H9 (cell line): ENCODE measurements at regions not wholly inside any gene's neighbourhood (a gene's known extent, or its start where the extent isn't known, plus 50 kb on each side); places are given as distances from the start of the nearest gene placed in this dataset.

Experiments used
- DNase-seq: peaks from one replicate; pipeline ENCODE4 v3.0.0-alpha.2; 2017
- H2AFZ ChIP-seq: one replicate; pipeline ENCODE4 v1.6.1; 2013; ENCODE audit warnings: mild to moderate bottlenecking, low read length, control low read depth, moderate library complexity
- H2AK5ac ChIP-seq: 2 replicates; pipeline ENCODE4 v1.6.1; 2013; ENCODE audit warnings: low read length, control low read depth, mixed read lengths; ENCODE audit not compliant: insufficient read length
- H2BK120ac ChIP-seq: one replicate; pipeline ENCODE4 v1.6.1; 2013; ENCODE audit warnings: low read depth, mild to moderate bottlenecking, low read length, control low read depth, inconsistent platforms; ENCODE audit not compliant: poor library complexity, severe bottlenecking
- H2BK12ac ChIP-seq: 2 replicates; pipeline ENCODE4 v1.6.1; 2013; ENCODE audit warnings: low read length, control low read depth, mixed read lengths, low read depth; ENCODE audit not compliant: insufficient read length
- H2BK15ac ChIP-seq: 2 replicates; pipeline ENCODE4 v1.6.1; 2013; ENCODE audit warnings: low read depth, low read length, control low read depth
- H2BK20ac ChIP-seq: one replicate; pipeline ENCODE4 v1.6.1; 2013; ENCODE audit warnings: low read depth, mild to moderate bottlenecking, low read length, control low read depth, inconsistent platforms; ENCODE audit not compliant: poor library complexity, severe bottlenecking
- H2BK5ac ChIP-seq: 2 replicates; pipeline ENCODE4 v1.6.1; 2013; ENCODE audit warnings: low read length, control low read depth, mixed read lengths; ENCODE audit not compliant: insufficient read length
- H3K14ac ChIP-seq: 2 replicates; pipeline ENCODE4 v1.6.1; 2013; ENCODE audit warnings: low read length, control low read depth; ENCODE audit not compliant: insufficient read depth
- H3K18ac ChIP-seq: 2 replicates; pipeline ENCODE4 v1.6.1; 2013; ENCODE audit warnings: low read depth, mild to moderate bottlenecking, mixed read lengths, low read length, control low read depth; ENCODE audit not compliant: insufficient read length
- H3K23ac ChIP-seq: 2 replicates; pipeline ENCODE4 v1.6.1; 2013; ENCODE audit warnings: low read length, control low read depth, mixed read lengths, low read depth; ENCODE audit not compliant: insufficient read length
- H3K23me2 ChIP-seq: 2 replicates; pipeline ENCODE4 v1.6.1; 2013; ENCODE audit warnings: low read depth, mild to moderate bottlenecking, mixed read lengths, low read length, control low read depth; ENCODE audit not compliant: insufficient read length, poor library complexity, severe bottlenecking
- H3K27ac ChIP-seq: 2 replicates; pipeline ENCODE4 v1.5.1; 2013; ENCODE audit warnings: low read length, control low read depth, mixed read lengths, low read depth; ENCODE audit not compliant: insufficient read length
- H3K27me3 ChIP-seq: 2 replicates; pipeline ENCODE4 v1.6.1; 2013; ENCODE audit warnings: low read length, control low read depth, inconsistent platforms; ENCODE audit not compliant: insufficient read depth
- H3K4ac ChIP-seq: 2 replicates; pipeline ENCODE4 v1.6.1; 2013; ENCODE audit warnings: low read depth, mild to moderate bottlenecking, control low read depth, inconsistent platforms, low read length, moderate library complexity
- H3K4me1 ChIP-seq: 2 replicates; pipeline ENCODE4 v1.6.1; 2013; ENCODE audit warnings: low read length, control low read depth, inconsistent platforms; ENCODE audit not compliant: insufficient read depth
- H3K4me2 ChIP-seq: 2 replicates; pipeline ENCODE4 v1.6.1; 2013; ENCODE audit warnings: low read length, control low read depth, mixed read lengths; ENCODE audit not compliant: insufficient read length, insufficient read depth
- H3K56ac ChIP-seq: 2 replicates; pipeline ENCODE4 v1.6.1; 2013; ENCODE audit warnings: low read depth, mild to moderate bottlenecking, mixed read lengths, low read length, control low read depth; ENCODE audit not compliant: insufficient read length
- H3K79me1 ChIP-seq: 2 replicates; pipeline ENCODE4 v1.6.1; 2013; ENCODE audit warnings: low read depth, mild to moderate bottlenecking, moderate library complexity, low read length, control low read depth, inconsistent platforms; ENCODE audit not compliant: insufficient read depth, poor library complexity, severe bottlenecking
- H3K79me2 ChIP-seq: 2 replicates; pipeline ENCODE4 v1.6.1; 2013; ENCODE audit warnings: low read length, control low read depth, inconsistent platforms; ENCODE audit not compliant: insufficient read depth
- H3K9ac ChIP-seq: 2 replicates; pipeline ENCODE4 v1.6.1; 2013; ENCODE audit warnings: low read length, control low read depth, mixed read lengths; ENCODE audit not compliant: insufficient read length; ENCODE audit errors: extremely low read depth
- H3K9me3 ChIP-seq: one replicate; pipeline ENCODE4 v1.6.1; 2013; ENCODE audit warnings: low read depth, low read length, inconsistent platforms; ENCODE audit not compliant: control insufficient read depth
- H3T11ph ChIP-seq: one replicate; pipeline ENCODE4 v1.6.1; 2013; ENCODE audit warnings: mild to moderate bottlenecking, low read length, control low read depth, inconsistent platforms
- H4K20me1 ChIP-seq: one replicate; pipeline ENCODE4 v1.6.1; 2013; ENCODE audit not compliant: control insufficient read depth, insufficient read length, insufficient read depth
- H4K5ac ChIP-seq: 2 replicates; pipeline ENCODE4 v1.6.1; 2013; ENCODE audit warnings: low read depth, mild to moderate bottlenecking, mixed read lengths, low read length, control low read depth; ENCODE audit not compliant: insufficient read length
- H4K8ac ChIP-seq: replicated peaks from 2 replicates; pipeline ENCODE4 v1.6.1; 2013; ENCODE audit warnings: low read length, control low read depth, mixed read lengths, low read depth; ENCODE audit not compliant: insufficient read length
- H4K91ac ChIP-seq: 2 replicates; pipeline ENCODE4 v1.6.1; 2013; ENCODE audit warnings: low read depth, mild to moderate bottlenecking, moderate library complexity, mixed read lengths, low read length, control low read depth; ENCODE audit not compliant: insufficient read length
- H3K27ac Mint-ChIP-seq, 3 experiments: 2 replicates in 2 of 3; 3 replicates in 1 of 3; pipeline ENCODE4 v1.8.0; 2020 to 2021; ENCODE audit warnings: mixed read lengths in 3 of 3, mild to moderate bottlenecking in 1 of 3, moderate library complexity in 1 of 3
- H3K27me3 Mint-ChIP-seq: 2 replicates; pipeline ENCODE4 v1.8.0; 2021; ENCODE audit warnings: low read depth, mild to moderate bottlenecking, moderate library complexity, mixed read lengths
- H3K36me3 Mint-ChIP-seq, 3 experiments: 2 replicates in 2 of 3; 3 replicates in 1 of 3; pipeline ENCODE4 v1.8.0; 2020 to 2021; ENCODE audit warnings: low read depth in 3 of 3, mixed read lengths in 3 of 3; ENCODE audit not compliant: insufficient read depth in 1 of 3
- H3K4me1 Mint-ChIP-seq, 2 experiments: 2 replicates each; pipeline ENCODE4 v1.8.0; 2020; ENCODE audit warnings: mixed read lengths in 2 of 2
- H3K4me3 Mint-ChIP-seq, 2 experiments: 2 replicates in 1 of 2; 3 replicates in 1 of 2; pipeline ENCODE4 v1.8.0; 2020 to 2021; ENCODE audit warnings: mild to moderate bottlenecking in 2 of 2, mixed read lengths in 2 of 2, moderate library complexity in 1 of 2
- H3K9me3 Mint-ChIP-seq, 2 experiments: 2 replicates in 1 of 2; 3 replicates in 1 of 2; pipeline ENCODE4 v1.8.0; 2020; ENCODE audit warnings: mild to moderate bottlenecking in 2 of 2, mixed read lengths in 2 of 2, moderate library complexity in 1 of 2
- WGBS: extraction: QIAGEN DNeasy Blood & Tissue Kit; methylation state at CpG from one replicate; pipeline ENCODE4 v1.1.7; 2013; ENCODE audit warnings: missing lambda C conversion rate, low lambda C conversion rate, mixed read lengths; ENCODE audit not compliant: insufficient read length; ENCODE audit errors: extremely low coverage; 5-methylcytosine and 5-hydroxymethylcytosine counted together
- TF ChIP-seq, protein P1 (sequence below): fragments of 200-600 bp; sonication (generic); conservative IDR thresholded peaks from 3 replicates; pipeline ENCODE4 v1.8.0; 2021; ENCODE audit warnings: antibody characterized with exemption, mild to moderate bottlenecking

DNA sequence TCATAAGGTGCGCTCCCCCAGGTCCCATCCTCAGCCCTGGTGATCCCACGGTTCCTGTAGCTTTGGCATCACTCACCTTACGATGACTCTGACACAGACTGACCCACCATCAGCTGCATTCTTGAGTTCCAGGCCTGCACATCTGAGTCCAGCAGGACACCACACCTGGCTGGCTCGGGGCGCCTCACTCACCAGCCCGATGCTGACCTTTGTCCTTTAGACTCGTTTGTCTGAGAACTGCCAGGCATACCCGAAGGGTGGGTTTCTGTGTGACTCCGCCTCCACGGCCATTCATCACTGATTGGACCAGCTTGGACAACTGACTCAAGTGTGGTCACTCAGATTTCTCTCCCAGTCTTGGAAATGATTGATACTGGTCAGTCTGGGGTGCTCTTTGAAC is 129.4 kb upstream of the CSF3R start:
- Histone ChIP-seq H4K20me1 (peaks cover 3% of the 10 kb centered on the region), H3K56ac (no peak overlapping the region), H3K27me3 (no peaks in the 10 kb centered on the region), H3K79me1 (no peaks in the 10 kb centered on the region), H3K27ac (no peak overlapping the region), H3K18ac (no peak overlapping the region), H4K5ac (no peak overlapping the region), H3K4ac (no peak overlapping the region), H2BK5ac (no peak overlapping the region), H4K91ac (no peak overlapping the region), H2AFZ (no peak overlapping the region), H4K8ac (no peak overlapping the region), H3K23ac (no peak overlapping the region), H3K14ac (no peak overlapping the region), H3K4me2 (no peak overlapping the region), H2BK120ac (no peak overlapping the region), H3K9ac (no peak overlapping the region), H2BK12ac (no peak overlapping the region), H3K79me2 (no peaks in the 10 kb centered on the region), H3K23me2 (no peaks in the 10 kb centered on the region), H2AK5ac (no peak overlapping the region), H3T11ph (no peak overlapping the region), H3K4me1 (no peaks in the 10 kb centered on the region), H2BK15ac (no peak overlapping the region), H3K9me3 (no peaks in the 10 kb centered on the region), H2BK20ac (no peak overlapping the region)
- peaks cover 4% of the 10 kb centered on the region; the same call in 1 of the 2 replicates for H3K27me3 Mint-ChIP-seq
- TF ChIP-seq, protein P1, sequence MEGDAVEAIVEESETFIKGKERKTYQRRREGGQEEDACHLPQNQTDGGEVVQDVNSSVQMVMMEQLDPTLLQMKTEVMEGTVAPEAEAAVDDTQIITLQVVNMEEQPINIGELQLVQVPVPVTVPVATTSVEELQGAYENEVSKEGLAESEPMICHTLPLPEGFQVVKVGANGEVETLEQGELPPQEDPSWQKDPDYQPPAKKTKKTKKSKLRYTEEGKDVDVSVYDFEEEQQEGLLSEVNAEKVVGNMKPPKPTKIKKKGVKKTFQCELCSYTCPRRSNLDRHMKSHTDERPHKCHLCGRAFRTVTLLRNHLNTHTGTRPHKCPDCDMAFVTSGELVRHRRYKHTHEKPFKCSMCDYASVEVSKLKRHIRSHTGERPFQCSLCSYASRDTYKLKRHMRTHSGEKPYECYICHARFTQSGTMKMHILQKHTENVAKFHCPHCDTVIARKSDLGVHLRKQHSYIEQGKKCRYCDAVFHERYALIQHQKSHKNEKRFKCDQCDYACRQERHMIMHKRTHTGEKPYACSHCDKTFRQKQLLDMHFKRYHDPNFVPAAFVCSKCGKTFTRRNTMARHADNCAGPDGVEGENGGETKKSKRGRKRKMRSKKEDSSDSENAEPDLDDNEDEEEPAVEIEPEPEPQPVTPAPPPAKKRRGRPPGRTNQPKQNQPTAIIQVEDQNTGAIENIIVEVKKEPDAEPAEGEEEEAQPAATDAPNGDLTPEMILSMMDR: no peak
- no peaks in the 10 kb centered on the region for H3K4me1 Mint-ChIP-seq
- DNase-seq: no peak
- no peaks in the 10 kb centered on the region for H3K9me3 Mint-ChIP-seq
- H3K4me3 Mint-ChIP-seq: no peak overlapping the region
- H3K36me3 Mint-ChIP-seq: no peaks in the 10 kb centered on the region
- no CpG with 5 or more reads among the region's 10 CpGs for WGBS
- H3K27ac Mint-ChIP-seq: no peak overlapping the region
